HG02763 (cell line): ENCODE measurements at regions not wholly inside any gene's neighbourhood (a gene's known extent, or its start where the extent isn't known, plus 50 kb on each side); places are given as distances from the start of the nearest gene placed in this dataset.
"Not testable (repeated sequence)": the region's sequence is repeated elsewhere in the genome, so short reads cannot be mapped to it uniquely, and the experiment has no call there.

Source experiments
- ATAC-seq: cut with Tn5 transposase; IDR thresholded peaks from one replicate; pipeline ENCODE4 v1.9.1; 2021; ENCODE audit warnings: mild to moderate bottlenecking, moderate library complexity; ENCODE audit not compliant: unreplicated experiment

- ATAC-seq = no peak
Observed at GRCh38 chr18:52131845-52132244, 208.2 kb upstream of the DCC start.

- ATAC-seq = no peak
Observed at GRCh38 chr18:52136532-52136931, 203.5 kb upstream of the DCC start.

GRCh38 chr18:52140986-52141385, 199.0 kb upstream of the DCC start:
- no peak for ATAC-seq

GRCh38 chr18:52150050-52150449, 189.9 kb upstream of the DCC start:
- no peak for ATAC-seq

GRCh38 chr18:52152036-52152435, 188.0 kb upstream of the DCC start:
- ATAC-seq = no peak

- no peak for ATAC-seq
Observed at GRCh38 chr18:52156166-52156565, 183.8 kb upstream of the DCC start.

- ATAC-seq = no peak
Observed at GRCh38 chr18:52160636-52161035, 179.4 kb upstream of the DCC start.

- ATAC-seq = no peak
Observed at GRCh38 chr18:52163478-52163877, 176.5 kb upstream of the DCC start.

GRCh38 chr18:52168131-52168530, 171.9 kb upstream of the DCC start:
- ATAC-seq = not testable (repeated sequence)

- ATAC-seq = no peak
Observed at GRCh38 chr18:52174220-52174619, 165.8 kb upstream of the DCC start.

- ATAC-seq = no peak
Observed at GRCh38 chr18:52175406-52175805, 164.6 kb upstream of the DCC start.

GRCh38 chr18:52183107-52183506, 156.9 kb upstream of the DCC start:
- no peak for ATAC-seq

- ATAC-seq = no peak
Observed at GRCh38 chr18:52190195-52190594, 149.8 kb upstream of the DCC start.

GRCh38 chr18:52190631-52191030, 149.4 kb upstream of the DCC start:
- ATAC-seq = no peak

GRCh38 chr18:52200406-52200805, 139.6 kb upstream of the DCC start:
- no peak for ATAC-seq

GRCh38 chr18:52200921-52201663, 138.9 kb upstream of the DCC start:
- no peak for ATAC-seq

GRCh38 chr18:52208646-52209045, 131.4 kb upstream of the DCC start:
- no peak for ATAC-seq

- ATAC-seq = no peak
Observed at GRCh38 chr18:52216109-52216508, 123.9 kb upstream of the DCC start.

- no peak for ATAC-seq
Observed at GRCh38 chr18:52216666-52217065, 123.3 kb upstream of the DCC start.

GRCh38 chr18:52219102-52219501, 120.9 kb upstream of the DCC start:
- no peak for ATAC-seq

- ATAC-seq = no peak
Observed at GRCh38 chr18:52220062-52220591, 119.9 kb upstream of the DCC start.

GRCh38 chr18:52222211-52222610, 117.8 kb upstream of the DCC start:
- ATAC-seq = no peak

- ATAC-seq = no peak
Observed at GRCh38 chr18:52227536-52227935, 112.5 kb upstream of the DCC start.
